HG03378 (cell line): ENCODE measurements at regions not wholly inside any gene's neighbourhood (a gene's known extent, or its start where the extent isn't known, plus 50 kb on each side); places are given as distances from the start of the nearest gene placed in this dataset.
A peak's percentile ranks its signal among the peaks of the same experiment; 100 is the strongest.

Experiments used
- ATAC-seq: cut with Tn5 transposase; IDR thresholded peaks from one replicate; pipeline ENCODE4 v1.9.1; 2021; ENCODE audit warnings: mild to moderate bottlenecking, moderate library complexity; ENCODE audit not compliant: unreplicated experiment

DNA sequence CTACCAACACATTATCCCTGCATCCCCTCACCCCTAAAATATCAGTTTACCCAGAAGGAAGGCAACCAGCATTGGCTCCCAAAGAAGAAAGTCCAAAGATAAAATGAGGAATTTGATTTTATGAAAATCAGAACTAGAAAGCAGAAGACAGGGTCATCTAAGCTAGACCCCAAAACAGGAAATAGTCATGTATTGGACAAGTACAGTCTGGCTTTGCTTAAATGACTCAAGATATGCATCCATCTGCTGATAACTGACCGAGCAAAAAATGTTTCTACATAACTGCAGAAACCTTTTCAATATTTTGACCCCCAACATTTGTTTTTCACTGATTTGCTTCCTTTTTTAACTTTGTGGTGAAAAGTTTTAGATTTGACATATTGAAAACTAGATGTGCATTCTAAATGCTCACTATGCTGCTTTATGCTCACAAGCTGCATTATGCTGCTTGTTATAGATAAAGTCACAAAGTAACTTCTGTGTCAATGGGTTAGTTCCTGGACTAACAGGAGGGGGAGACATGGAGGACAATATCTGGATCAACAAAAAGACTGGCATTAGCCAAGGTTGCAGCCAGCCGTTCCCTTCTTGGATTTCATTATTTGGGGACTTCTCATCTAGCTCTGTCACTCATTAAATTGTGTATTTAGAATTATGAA, 227.0 kb downstream of the INHBA start:
- no peak for ATAC-seq

DNA sequence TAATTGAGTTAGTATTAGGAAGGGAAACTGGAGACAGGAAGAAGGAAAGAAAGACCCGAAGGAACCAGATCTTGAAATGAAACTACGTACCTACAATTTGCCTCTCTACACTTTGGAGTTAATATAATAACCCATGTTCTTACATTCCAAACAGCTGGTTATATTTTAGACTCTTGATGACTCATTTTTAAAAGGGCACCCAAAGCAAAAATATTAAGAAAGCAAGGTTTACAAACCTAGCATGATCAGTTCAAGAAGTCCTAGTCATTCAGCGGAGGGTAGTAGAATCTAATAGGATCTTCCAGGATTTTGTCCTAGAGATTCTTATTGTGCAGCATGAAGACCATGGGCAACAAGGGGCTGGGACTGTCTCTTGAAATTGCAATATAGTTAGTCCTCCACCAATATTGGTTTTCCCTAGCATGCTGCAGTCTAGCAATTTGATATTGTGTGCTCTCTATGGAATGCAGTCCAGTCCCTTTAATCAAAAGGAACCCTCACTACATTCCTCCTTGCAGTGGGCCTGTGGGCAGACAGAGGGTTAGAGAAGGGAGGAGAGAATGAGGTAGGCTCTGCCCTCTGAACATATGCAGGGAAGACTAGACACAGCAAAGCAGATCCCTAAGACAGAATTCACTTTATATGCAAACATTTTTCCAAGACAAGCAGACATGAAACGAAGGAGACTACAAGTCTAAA, 230.3 kb downstream of the INHBA start:
- ATAC-seq: no peak

DNA sequence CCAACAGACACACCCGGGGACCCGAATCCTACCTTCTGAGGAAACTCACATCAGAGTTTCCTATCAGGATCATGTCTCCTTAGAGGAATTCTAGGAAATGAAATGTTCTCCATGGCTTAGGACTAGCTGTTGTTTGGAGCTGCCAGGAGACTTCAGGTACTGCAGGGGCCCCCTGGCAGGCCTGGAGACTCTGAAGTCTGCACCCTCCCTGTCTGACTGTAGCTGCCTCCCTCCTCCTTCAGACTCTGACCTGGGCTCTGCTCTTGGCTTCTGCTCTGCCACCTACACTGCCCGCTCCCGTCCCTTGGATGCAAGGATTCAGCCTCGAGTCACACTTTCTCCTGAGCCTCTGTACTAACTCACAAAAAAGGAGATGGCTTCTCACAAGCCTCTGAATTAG, 232.8 kb downstream of the INHBA start:
- no peak for ATAC-seq

DNA sequence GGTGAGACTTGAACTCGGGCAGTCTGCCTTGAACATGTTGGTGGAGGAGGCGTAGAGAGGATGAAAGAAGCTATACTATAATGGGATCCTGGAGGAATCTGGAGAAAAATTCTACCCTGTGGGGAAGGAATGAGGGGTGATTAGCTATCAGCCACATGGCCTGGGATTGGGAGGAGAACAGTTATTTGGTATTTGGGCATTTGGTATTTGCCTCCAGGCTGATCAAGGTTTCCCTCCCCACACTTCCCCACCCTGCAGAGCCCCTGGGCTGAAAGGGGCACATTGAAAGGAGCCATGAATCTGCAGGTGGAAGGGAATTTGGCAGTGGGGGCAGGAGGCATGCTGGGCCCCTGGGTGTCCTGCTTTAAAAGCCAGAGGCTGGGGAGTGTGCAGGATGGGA, 235.3 kb downstream of the INHBA start:
- no peak for ATAC-seq

DNA sequence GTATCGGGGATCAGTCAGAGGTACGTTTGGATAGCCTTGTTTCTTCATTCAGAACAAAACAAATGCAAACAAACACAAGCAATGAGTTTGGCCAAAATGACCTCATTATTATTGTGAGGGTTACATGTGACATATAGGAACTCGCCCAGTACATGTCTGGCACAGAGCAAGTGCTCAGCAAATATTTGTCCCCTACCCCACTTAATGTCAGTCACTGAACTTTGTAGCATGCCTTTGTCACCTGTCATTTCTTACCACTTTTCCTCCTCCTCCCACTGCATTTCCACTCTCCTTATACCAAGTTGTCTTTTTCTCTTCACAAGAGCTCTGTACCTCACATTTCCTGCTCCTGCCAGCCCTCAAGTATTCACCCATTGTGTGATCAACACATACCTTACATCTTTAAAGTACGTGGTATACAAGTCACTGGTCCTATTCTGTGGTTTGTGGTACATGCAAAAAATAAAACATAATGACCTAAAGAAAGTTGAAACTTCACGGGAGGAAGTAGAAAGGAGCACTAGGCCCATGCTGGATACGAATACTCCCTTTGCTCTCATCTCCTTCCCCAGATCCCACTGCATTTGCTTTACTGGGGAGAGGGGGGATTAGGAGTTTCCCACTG, 236.0 kb downstream of the INHBA start:
- ATAC-seq: peak; percentile 53

DNA sequence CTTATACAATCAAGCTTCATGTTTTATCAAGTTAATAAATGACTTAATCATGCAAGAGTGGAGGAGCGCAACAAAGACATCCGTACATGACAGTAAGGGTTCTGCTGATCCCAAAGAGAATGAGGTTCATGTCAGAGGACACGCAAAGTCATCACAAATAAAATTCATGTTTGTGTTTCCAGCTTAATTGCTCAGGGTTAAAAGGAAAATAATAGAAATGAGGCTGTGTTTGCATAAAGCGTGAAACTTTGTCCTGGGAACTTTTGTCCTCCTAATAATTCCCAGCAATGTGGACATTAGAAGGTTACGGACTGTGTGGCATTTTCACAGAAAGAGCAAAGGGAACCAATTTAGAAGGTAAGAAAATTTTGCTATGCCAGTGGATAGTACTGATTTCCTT, 237.3 kb downstream of the INHBA start:
- ATAC-seq: no peak

DNA sequence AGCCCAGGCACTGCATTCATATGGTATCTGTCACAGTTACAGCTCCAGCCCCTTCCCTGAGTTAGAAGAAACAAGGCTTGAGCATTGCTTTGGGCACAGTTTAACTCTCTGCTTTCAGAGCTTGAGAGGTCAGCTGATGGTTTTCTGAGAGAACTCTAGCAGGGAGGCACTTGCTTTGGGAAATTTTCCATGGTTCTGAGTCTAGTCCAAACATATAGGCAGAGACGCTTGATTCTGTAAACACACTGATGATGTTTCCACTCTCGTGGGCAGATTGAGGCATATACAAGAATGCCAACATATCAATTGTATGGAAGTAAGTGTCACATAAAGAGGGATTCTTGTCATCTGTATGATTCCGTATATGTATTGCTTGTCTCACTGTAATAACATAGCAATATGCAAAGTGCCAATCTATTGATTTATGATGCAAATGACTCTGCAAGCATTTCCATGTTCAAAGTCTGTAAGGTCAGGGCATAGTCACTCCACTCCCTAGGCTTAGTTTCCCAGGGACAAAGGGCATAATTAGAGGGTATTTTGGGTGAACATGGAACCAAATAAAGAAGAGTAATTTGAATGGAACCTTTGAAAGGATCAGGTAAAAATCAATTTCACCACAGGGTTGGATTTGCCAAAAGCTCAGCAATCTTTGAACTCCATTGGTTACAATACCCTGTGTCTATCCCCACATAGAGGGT, 239.0 kb downstream of the INHBA start:
- no peak for ATAC-seq

DNA sequence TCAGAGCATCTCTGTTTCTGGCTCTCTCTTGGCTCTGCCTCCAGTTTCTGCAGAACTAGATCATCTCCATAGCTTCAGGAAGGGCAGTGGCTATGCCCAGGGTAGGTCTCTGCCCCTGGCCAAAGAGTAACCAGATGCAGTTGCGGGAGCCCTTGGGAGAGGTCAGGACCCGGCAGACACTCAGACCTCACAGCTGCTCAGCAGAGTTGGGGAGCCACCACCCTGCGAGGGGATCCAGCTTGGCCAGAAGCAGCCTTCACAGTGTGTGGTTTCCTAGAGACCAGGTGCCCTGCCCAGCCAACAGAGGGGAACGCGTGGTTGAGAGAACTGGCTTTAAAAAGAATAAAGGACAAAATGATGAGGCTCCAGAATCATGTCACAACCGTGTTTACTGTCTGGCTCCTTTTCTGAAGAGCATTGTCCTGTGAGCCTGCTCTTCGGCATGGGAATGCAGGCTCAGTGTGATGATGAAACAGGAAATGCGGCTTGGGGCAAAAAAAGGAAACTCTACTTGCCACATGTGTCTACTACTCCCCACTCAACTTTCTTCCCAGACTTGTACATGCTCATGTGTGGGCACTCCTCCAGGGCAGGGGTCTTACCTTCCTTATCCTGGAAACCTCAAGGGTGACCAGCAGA, 243.1 kb downstream of the INHBA start:
- no peak for ATAC-seq

DNA sequence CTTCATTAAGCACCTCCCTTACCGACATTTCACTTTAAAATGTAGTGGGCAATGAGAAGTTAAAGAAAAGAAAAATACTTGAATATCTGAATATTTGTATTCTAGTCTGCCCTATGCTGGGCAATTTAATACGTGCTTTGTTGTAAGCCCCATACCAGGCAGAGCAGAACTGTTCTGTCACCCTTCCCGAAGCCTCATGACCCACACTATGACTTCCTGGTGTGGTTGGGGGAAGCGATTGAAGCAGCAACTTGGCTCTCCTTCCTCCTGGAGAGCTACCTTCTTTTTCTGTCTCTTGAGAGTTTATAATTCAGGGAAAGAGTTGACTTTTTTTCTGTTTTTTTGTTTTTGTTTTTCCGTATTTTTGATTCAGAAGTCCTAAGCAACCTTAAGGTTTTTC, 243.7 kb downstream of the INHBA start:
- no peak for ATAC-seq

DNA sequence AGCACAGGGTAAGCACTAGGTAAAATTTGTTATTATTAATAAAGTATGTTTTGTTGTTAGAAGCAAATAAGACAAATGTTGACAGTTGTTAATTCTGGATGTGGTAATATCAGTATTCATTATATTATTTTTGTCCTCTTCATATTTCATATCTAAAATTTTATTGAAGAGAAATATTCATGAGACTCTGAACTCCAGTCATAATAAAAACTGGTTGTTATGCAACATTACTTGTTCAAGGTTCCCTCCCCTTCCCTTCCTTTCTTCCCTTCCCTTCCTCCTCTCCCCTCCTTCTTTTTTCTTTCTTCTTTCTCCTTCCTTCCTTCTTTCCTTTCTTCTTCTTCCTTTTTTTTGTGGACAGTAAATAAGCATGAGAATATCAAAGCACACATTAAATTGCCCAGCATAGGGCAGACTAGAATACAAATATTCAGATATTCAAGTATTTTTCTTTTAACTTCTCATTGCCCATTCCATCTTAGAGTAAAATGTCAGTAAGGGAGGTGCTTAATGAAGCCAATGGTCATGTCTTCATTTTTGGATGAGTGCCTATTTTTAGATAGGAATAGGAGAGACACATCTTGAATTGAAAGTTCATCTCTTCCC, 245.0 kb downstream of the INHBA start:
- no peak for ATAC-seq

DNA sequence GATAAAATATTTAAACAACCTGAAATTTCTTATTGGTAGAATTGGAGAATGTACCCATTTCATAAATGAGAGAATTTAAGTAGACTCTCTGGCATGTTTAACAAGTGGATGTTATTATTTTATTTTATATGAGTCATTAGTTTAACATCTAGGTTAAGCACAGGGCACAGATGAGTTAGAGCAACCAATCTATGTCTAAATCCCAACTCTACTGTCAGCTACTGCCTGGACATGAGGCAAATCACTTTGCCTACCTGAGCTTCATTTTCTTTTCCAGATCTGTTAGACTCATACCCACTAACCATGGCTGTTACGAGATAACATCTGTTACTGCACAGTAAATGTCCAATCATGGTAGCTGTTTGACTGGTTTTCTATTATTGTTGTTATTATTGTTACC, 251.1 kb downstream of the INHBA start:
- ATAC-seq: no peak

DNA sequence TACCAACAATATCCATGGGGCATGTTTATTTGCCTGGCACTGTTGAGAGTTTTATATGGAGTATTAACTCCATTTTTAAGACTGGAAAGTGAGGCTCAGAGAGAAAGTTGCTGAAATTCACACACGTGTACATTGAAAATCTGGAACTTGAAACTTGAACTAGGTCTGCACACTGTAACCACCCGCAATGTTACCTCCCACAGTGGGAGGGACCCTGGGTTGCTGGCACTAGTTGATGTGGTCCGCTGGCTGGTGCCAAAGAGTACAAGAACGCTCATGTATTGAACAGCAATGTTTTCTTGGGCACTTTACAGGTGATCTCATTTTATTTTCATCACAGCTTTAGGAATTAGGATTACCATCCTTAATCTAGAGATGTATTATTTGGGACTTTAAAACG, 253.2 kb downstream of the INHBA start:
- ATAC-seq: no peak

DNA sequence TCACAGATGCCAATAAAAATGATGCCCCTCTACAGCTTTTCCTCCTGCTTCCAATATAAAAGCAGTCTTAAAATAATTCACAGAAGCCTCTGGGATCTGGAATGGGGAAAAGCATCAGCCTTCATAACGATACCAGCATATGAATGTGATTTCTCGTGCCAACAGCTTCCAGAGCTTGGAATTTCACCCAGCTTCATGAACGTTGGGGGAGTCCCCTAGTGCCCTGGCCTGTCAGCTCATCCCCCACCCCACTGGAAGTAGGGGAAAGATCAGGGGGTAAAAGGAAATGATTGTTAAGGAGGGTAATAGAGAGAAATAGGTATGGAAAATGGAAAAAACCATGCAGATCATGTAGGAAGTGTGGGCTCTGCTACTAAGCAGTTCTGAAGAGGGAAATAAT, 253.6 kb downstream of the INHBA start:
- no peak for ATAC-seq

DNA sequence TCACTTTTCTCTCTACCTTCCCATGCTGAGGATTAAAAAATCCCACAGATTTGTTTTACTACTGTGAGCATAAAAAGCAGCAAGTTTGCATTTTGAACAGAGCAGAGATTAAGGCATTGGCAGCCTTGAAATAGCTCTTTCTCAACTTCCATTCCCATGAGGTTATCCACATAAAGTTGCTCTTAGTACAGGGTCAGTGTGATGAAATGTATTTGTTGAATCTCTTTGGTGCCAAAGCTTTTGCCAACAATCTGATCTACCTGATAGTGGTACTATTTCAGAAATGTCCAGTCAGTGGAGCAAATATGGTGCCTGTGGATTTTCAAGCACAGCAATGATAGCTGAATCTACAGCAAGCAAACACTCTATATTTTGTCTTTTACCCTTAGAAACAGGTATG, 254.8 kb downstream of the INHBA start:
- ATAC-seq: no peak

DNA sequence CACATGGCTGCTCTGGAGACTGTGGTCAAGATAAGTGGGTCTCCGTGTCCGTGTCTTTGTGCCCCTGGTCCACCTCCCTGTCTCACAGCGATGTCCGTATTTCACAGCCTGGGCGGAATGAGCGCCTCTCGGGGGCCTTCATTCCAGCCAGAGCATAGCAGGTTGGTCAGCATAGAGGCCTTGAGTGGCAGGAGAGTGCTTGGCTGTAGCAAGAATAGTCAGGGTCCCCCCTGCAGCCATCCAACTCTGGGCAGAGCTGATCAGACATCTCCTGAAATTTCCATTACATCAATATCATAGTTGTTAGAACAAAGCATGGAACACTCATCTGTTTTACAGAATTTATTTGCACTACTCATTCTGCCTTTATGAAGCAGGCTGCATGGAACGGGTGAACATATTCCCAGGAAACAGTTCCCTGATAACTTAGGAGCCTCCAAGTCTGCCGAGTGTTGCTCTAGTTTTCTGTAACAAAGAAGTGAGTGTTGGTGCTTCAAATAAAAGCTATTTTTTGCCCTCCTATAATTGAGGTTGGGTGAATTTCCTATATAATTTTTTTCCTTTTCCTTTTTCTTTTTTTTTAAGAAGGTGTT, 255.3 kb downstream of the INHBA start:
- ATAC-seq: no peak

DNA sequence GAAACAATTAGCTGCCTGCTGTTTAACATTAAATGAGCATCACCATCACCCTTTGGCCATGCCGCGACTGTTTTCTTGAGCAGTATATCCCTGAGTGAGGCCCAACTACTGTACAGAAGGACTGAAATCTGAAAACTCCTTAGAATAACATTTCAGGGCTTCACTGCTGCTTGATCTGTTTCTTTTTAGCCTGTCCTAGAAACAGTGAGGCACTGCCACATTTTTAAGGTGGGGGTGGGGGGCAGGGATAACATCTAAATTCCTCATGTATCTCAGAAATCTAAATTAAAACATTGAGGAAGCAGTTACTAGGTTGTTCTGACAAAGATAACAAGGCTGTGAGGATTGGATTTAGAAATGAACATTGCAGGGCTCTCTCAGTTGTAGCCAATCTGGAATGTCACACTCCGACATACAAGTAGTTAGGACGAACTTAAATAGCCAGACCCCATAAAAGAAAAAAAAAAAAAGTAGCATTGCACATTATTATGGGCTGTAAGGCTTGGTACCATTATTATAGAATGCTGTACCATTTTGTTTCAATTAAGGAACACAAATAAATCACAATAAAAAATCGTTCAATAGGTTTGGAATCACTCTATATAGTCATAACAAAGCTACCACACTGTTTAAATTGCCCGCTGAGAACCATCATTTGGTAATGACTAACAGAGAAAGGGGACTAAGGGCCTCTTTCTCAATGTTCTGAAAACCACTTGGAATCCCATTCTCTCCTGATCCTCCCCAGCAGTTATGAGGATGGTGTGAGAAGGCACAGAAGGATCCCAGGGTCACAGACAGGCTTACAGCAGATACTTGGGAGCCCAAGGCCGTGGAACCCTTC, 256.1 kb downstream of the INHBA start:
- no peak for ATAC-seq

DNA sequence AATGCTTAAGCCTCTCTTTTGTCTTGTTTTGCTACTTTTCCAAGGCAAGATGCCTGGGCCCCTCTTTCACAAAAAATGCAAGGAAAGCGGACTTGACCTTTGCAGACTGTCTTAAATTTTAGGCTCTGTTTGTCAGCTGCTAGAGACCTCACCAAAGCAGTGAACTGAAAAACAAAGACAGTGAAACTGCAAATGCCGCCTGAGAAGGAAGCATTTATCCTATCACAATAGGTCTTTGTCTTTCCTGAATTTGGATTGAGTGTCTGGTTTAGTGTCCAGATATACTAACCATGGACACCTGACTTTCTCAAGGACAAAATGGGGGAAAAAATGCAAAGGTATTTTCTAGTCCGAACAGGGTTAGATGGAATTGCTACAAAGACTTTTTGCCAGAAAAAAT, 256.9 kb downstream of the INHBA start:
- no peak for ATAC-seq

DNA sequence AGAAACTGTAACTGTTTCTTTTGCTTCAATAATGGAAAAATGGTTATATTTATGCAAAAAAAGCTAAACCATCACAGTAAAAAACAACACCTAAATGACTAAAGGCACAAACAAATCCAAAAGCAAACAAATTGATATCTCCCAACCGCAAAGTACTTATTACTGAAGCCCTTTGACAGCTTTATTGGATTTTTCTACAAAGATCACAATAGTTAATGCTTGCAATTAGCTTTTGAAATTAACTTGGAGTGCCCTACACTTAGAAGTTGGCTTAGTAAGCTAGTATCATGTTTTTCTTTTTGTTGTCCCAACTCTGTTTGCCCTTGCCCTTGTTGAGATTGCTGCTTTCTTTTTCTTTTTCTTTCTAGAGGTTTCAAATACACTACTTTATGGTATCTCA, 257.5 kb downstream of the INHBA start:
- ATAC-seq: no peak

DNA sequence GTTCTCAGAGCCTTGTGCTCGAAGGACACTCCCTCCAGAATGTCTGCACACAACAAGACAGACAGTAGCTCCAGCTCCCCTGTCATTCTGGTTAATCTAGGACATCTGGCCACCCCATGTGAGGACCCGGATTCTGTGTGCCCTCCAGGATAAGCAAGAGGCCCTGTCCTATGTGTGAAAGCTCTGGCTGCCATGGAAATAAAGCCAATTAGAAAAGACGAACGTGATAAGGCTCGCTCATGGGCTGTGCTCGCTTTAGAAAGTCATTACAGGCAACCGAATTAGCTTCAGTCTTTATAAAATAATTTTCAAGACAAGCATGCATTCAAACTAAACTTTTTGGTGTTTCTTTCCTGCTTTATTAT, 263.4 kb downstream of the INHBA start:
- no peak for ATAC-seq
